Activated CD8-positive, alpha-beta memory T cell treated with anti-CD3 and anti-CD28 coated beads for 1 hour (primary cell): ENCODE measurements at regions not wholly inside any gene's neighbourhood (a gene's known extent, or its start where the extent isn't known, plus 50 kb on each side); places are given as distances from the start of the nearest gene placed in this dataset.
"Not testable (repeated sequence)": the region's sequence is repeated elsewhere in the genome, so short reads cannot be mapped to it uniquely, and the experiment has no call there.

ENCODE experiments used
- DNase-seq, 2 donors: peaks; one replicate each; pipeline ENCODE4 v3.0.0-alpha.2; 2020; ENCODE audit warnings: low read depth in 1 of 2; ENCODE audit errors: extremely low read depth in 1 of 2

DNA sequence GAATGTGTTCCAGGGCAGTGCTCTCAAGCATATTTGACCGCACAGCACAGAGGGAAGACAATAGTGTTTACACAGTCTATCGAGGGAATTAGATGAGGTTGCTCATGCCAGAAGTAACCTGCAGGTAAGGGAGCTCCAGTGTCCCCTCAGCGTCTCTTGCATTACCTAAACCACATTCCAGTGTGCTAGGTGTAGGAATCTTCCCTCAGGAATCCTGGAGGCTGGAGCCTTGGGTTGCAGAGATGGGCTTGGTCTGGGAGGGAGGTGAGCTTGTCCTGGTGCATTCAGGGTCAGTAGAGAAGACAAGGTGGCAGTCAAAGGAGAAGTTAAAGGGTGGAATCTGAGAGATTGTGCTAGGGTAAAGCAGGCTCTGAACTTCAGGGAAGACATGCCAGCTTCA, 56.3 kb downstream of the SOX14 start:
- DNase-seq, result no peak

DNA sequence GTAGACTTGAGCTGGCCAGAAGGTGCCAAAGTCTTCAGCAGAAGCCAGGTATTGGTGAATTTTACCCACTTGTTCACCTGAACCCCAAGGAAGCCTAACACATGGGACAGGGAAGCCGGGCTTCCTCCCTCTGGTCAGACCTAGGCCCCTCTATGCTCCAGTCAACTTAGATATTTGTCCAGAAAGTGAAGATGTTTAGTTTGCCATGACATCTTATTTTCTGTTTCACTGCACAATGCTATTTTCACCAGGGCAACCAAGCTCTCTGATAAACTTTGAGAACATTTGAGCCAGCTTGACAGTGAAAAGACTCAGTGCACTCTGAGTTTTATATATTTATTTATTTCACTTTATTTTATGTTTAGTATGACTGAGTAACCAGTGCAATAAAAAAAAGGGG, 71.0 kb downstream of the SOX14 start:
- DNase-seq, result no peak

- no peak for DNase-seq
Measured at GRCh38 chr3:137845194-137845593, 81.1 kb downstream of the SOX14 start.

DNA sequence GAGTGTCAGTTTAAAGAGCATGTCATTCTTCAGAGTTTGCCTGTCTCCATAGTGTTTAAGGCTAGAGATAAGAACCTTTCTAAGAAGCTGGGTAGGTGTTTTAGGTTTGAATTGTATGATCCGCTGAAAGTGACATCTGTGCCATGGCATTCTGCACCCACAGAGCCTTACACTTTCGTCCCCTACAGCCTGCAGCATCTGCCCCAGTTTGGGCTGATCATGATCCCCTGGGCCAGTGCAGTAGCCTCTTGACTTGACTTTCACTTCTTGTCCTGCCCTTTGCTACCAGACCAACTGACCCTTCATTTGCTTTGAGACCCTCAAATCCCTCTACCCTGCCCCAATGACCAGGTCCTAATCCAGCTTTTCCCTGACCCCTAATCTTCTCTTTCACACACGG, 81.6 kb downstream of the SOX14 start:
- no peak for DNase-seq

- no peak for DNase-seq
Measured at GRCh38 chr3:137852391-137852830, 88.3 kb downstream of the SOX14 start.

DNA sequence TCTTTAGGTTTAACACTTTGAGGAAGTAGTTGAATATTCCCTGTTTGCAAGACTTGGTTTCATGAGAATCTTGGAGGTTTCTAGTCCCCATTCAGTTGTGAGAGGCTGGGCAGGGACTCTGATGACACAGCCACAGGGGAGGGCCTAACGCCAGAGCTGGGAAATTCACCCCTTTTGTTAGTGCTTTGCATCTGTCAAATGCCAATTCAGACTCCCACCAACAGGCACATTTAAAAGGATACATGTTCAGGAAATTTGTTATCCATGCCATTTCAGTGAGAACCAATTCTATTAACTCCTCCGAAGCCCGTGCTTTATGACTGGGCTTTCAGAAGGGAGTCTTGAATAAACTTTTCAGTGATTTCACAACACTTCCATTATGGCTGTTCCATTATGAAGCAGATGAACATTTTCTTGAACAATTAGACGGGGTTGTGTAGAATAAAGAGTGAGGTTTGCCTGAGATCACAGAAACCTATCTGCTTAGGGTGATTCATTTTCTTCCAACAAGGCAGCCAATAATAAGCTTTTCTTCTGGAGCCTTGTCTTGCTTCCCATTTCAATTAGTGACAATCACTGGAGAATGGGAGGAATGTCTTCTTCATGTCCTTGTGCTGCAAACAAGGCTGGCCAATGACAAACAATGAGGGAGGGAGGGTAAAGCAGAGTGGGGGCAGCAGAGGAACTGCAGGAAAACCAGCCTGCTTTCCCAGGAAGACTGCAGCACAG, 90.6 kb downstream of the SOX14 start:
- no peak for DNase-seq

GRCh38 chr3:137866001-137866400, 101.9 kb downstream of the SOX14 start:
- no peak for DNase-seq

DNA sequence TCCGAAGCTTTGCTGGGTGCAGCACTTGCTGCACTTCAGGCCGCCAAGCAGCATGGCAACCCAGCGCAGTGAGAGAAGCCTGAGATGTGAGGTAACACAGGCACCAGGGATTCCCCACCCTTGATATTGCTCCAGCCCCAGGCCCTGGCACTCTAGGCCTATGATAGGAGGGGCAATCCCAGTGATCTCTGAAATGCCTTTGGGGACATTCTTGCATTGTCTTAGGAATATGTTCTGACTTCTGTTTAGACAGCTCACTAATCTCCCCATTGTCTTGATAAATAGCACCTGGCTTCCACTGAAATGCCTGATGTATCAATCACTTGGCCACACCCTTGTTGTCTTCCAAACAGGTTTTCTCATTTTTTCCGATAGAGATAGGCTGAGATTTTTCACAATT, 102.8 kb downstream of the SOX14 start:
- no peak for DNase-seq

DNA sequence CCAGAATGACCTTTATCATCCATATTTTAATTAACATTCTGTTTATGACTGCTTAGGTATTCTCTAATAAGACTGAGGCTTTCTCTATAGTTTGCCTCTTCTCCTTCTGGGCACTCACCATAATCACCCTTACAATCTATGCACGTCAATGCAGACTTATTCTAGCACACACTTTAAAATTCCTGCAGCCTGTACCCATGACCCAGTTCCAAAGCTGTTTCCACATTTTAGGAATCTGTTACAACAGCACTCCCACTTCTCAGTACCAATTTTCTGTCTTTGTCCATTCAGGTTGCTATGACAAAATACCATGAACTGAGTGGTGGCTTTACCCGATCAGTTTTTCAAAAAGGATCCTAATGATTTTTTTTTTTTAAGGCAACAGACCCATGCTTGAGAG, 103.5 kb downstream of the SOX14 start:
- no peak for DNase-seq

DNA sequence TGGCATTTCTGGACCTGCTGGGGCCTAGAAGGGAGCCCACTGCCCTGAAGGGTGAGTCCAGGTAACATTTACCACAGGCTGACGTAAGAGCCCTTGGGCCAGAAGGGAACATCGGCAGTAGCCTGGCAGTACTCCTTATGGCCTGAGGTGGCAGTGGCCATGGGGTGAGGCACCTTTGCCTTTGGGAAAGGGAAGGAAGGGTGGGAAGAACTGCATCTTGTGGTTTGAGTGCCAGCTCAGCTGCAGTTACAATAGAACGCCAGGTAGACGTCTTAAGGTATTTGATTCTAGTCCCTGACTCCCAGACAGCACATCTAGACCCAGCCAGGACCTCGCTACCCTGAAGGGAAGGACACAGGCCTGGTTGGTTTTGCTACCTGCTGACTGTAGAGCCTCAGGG, 104.9 kb downstream of the SOX14 start:
- DNase-seq, result no peak

DNA sequence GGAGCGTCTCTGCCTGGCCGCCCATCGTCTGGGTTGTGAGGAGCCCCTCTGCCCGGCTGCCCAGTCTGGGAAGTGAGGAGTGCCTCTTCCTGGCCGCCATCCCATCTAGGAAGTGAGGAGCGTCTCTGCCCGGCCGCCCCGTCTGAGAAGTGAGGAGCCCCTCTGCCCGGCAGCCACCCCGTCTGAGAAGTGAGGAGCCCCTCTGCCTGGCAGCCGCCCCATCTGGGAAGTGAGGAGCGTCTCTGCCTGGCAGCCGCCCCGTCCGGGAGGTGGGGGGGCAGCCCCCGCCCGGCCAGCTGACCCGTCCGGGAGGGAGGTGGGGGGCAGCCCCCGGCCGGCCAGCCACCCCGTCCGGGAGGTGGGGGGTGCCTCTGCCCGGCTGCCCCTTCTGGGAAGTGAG, 108.5 kb downstream of the SOX14 start:
- not testable (repeated sequence) for DNase-seq

DNA sequence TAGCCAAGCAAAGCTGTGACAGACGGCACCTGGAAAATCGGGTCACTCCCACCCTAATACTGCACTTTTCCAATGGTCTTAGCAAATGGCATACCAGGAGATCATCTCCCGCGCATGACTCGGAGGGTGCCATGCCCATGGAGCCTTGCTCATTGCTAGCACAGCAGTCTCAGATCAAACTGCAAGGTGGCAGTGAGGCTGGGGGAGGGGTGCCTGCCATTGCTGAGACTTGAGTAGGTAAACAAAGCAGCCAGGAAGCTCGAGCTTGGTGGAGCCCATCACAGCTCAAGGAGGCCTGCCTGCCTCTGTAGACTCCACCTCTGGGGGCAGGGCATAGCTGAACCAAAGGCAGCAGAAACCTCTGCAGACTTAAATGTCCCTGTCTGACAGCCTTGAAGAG, 113.1 kb upstream of the CLDN18 start:
- DNase-seq, result not testable (repeated sequence)

DNA sequence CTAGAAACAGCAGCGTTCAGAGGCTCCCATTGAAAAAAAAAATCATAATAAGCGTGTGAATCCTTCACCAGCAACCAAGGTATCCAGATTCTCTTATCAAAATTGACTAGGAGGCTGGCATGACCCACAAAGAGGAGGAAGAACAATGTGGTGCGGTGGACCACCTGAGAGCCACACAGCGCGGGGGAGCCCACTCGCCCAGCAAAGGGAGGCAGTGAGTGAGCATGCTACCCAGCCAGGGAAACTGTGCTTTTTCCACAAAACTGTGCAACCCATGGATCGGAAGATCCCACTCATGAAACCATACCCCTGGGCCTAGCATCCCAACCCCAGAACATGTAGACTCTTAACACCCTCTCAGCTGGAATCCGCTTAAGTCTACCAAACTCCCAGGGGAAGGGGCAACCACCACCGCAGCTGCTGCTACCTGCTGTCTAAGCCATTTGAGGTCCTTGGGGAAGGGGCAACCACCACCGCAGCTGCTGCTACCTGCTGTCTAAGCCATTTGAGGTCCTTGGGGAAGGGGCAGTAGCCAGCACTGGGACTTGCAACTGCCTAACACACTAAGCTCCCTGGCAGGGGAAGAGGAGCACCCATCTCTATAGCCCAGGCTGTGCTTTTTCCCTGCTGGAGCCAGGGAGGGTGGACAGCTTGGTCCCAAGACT, 102.8 kb upstream of the CLDN18 start:
- DNase-seq, result no peak

DNA sequence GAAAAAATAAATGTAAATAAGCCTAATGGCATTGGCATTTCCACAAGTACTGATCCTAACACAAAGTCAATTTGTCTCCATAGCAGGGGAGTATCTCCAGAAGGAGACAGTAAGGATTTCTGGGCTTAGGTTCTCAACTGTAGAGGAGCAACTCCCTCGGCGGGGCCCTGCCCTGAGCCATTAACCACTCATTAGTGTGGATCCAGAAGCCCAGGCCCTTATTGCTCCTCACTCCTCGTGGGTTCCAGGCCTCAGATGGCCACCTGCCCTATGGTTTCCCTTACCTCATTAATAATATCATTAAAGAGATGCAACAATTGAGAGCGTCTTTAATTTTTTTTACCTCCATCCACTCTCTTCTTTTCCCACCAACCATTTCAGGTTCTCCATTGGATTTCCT, 85.3 kb upstream of the CLDN18 start:
- DNase-seq, result no peak

- DNase-seq, result no peak
Measured at GRCh38 chr3:137925080-137925479, 84.9 kb upstream of the CLDN18 start.

GRCh38 chr3:137926991-137927390, 83.0 kb upstream of the CLDN18 start:
- DNase-seq, result no peak

DNA sequence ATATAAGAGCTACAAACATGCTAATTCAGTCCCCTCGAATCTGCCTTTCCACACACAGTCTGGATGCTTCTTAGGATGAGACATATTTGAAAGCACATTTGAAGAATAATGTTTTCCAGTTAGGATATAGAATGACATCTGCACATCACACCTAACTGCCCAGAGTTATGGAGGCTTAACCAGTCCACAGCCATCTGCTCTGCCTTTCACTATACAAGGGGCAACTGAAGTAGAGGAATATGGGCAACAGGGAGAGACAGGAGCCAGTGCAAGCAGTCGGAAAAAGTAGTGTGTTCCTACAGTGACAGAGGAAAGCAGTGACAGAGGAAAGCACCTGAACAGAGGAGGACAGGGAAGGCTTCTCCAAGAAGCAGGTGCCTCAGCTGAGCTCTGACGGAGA, 79.0 kb upstream of the CLDN18 start:
- no peak for DNase-seq

DNA sequence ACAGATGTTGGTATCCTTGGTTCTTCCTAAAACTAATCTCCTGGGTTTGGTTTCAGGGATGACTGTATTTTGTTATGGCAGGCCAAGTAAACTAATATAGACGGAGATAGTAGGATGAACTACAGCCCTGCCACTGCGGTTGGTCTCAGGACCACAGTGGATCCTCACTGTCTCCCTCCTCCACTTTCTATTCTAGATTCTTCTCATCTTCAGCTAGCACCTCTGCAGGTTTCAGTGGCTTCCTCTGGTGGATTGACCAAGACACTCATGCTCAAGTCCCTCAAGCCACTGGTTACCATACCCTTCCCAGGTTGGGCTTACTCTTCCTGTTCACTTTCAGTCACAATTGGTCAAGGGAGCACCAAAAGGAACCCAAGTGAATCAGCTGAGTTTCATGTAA, 71.1 kb upstream of the CLDN18 start:
- DNase-seq, result no peak

DNA sequence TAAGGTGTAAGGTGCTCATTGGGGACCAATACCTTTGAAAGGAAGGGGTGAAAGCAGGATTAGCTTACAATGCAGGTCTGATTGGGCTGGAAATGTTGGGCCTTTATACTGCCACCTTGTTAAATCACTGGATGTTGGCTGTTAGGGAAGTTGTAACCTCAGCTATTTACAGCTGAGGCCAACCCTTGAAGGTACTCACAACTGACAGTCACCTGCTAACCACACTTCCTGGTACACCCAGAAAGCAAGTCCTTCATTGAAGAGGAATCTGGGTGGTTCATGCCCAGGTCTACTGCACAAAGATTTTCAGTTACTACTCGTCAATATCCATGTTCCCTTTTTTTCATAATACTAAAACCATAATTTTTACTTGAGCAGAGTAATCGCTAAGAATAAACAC, 65.4 kb upstream of the CLDN18 start:
- no peak for DNase-seq

GRCh38 chr3:137946356-137946973, 63.5 kb upstream of the CLDN18 start:
- peak in 1 of 2 donors; percentile 22 for DNase-seq

- DNase-seq, result no peak
Measured at GRCh38 chr3:137947117-137947516, 62.8 kb upstream of the CLDN18 start.

- DNase-seq, result no peak
Measured at GRCh38 chr3:137948400-137949072, 61.4 kb upstream of the CLDN18 start.
